Head of caudate nucleus (tissue), 42 donors: ENCODE measurements at regions not wholly inside any gene's neighbourhood (a gene's known extent, or its start where the extent isn't known, plus 50 kb on each side); places are given as distances from the start of the nearest gene placed in this dataset.

Experiments used
- DNase-seq, 42 donors: peaks; one replicate each; pipeline versions ENCODE4 v3.0.0 to v3.0.0-alpha.2; 2020 to 2021; ENCODE audit warnings: mixed read lengths in 7 of 42
- intact Hi-C: fragments of 100-400 bp; cut with DNase I; formaldehyde crosslinking; loops from one replicate; pipeline ENCODE4 v1.15.0; 2022

- DNase-seq, result no peak
- intact Hi-C loops, result no loop called here
Measured at GRCh38 chr18:75681538-75682115, 254.1 kb upstream of the SMIM21 start.

GRCh38 chr18:75679331-75679730, 251.8 kb upstream of the SMIM21 start:
- no peak for DNase-seq
- intact Hi-C loops, result no loop called here

GRCh38 chr18:75678627-75679026, 251.1 kb upstream of the SMIM21 start:
- DNase-seq, result no peak
- intact Hi-C loops, result no loop called here

- DNase-seq, result no peak
- intact Hi-C loops, result no loop called here
Measured at GRCh38 chr18:75677696-75678455, 250.4 kb upstream of the SMIM21 start.

GRCh38 chr18:75660932-75661331, 233.4 kb upstream of the SMIM21 start:
- DNase-seq, result no peak
- intact Hi-C loops, result no loop called here

GRCh38 chr18:75659535-75660023, 232.1 kb upstream of the SMIM21 start:
- no peak for DNase-seq
- intact Hi-C loops, result no loop called here

- intact Hi-C loops, result no loop called here
- no peak for DNase-seq
Measured at GRCh38 chr18:75658330-75658729, 230.8 kb upstream of the SMIM21 start.

- intact Hi-C loops, result no loop called here
- no peak for DNase-seq
Measured at GRCh38 chr18:75656563-75657247, 229.2 kb upstream of the SMIM21 start.

- intact Hi-C loops, result no loop called here
- no peak for DNase-seq
Measured at GRCh38 chr18:75656035-75656434, 228.5 kb upstream of the SMIM21 start.

- no peak for DNase-seq
- intact Hi-C loops, result no loop called here
Measured at GRCh38 chr18:75654851-75655751, 227.6 kb upstream of the SMIM21 start.

GRCh38 chr18:75654386-75654785, 226.9 kb upstream of the SMIM21 start:
- DNase-seq, result no peak
- intact Hi-C loops, result no loop called here

- DNase-seq, result no peak
- intact Hi-C loops, result no loop called here
Measured at GRCh38 chr18:75652528-75652927, 225.0 kb upstream of the SMIM21 start.

- intact Hi-C loops, result no loop called here
- DNase-seq, result no peak
Measured at GRCh38 chr18:75644871-75645270, 217.4 kb upstream of the SMIM21 start.

- no peak for DNase-seq
- intact Hi-C loops, result no loop called here
Measured at GRCh38 chr18:75643083-75643482, 215.6 kb upstream of the SMIM21 start.

GRCh38 chr18:75639472-75639831, 211.9 kb upstream of the SMIM21 start:
- intact Hi-C loops, result no loop called here

GRCh38 chr18:75638776-75639471, 211.4 kb upstream of the SMIM21 start:
- DNase-seq, result peak; percentile 29 to 83 (median 60)
- intact Hi-C loops, result no loop called here

More at GRCh38 chr18:75639472-75639831, 211.9 kb upstream of the SMIM21 start:
- no peak for DNase-seq

- intact Hi-C loops, result no loop called here
- peak in 8 of 42 donors; percentile 3 to 51 (median 11) for DNase-seq
Measured at GRCh38 chr18:75638223-75638775, 210.8 kb upstream of the SMIM21 start.

- no peak for DNase-seq
- intact Hi-C loops, result no loop called here
Measured at GRCh38 chr18:75635096-75635495, 207.6 kb upstream of the SMIM21 start.
